ENCODE measurements at regions not wholly inside any gene's neighbourhood (a gene's known extent, or its start where the extent isn't known, plus 50 kb on each side); places are given as distances from the start of the nearest gene placed in this dataset.

DNA sequence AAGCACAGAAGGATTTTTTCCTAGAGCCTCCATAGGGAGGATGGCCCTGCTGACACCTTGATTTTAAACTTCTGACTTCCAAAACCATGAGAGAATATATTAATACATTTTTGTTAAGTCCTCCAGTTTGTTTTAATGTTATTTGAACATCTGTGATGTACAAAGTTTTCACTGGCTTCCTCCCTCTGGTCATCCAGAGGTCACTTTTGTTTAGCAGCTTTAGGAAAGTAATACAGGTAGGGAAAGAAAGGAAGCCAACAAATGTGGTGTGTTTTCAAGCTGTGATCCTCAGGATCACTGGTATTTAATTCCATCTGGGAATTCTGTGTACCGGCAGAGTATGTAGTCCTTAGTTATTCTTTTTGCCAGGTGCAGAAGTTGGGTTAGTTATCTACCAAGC, 488.8 kb upstream of the ATXN8OS start (continued):
- TF ChIP-seq JUNB (IDR thresholded peaks at IDR 0.05) (no peak), ZNF207 (IDR thresholded peaks at IDR 0.05; ENCODE audit: borderline replicate concordance) (no peak)
- TF ChIP-seq, protein P1, sequence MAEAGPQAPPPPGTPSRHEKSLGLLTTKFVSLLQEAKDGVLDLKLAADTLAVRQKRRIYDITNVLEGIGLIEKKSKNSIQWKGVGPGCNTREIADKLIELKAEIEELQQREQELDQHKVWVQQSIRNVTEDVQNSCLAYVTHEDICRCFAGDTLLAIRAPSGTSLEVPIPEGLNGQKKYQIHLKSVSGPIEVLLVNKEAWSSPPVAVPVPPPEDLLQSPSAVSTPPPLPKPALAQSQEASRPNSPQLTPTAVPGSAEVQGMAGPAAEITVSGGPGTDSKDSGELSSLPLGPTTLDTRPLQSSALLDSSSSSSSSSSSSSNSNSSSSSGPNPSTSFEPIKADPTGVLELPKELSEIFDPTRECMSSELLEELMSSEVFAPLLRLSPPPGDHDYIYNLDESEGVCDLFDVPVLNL (IDR thresholded peaks at IDR 0.05; ENCODE audit: low read depth, low read length) = no peak
- TF ChIP-seq, protein P2, sequence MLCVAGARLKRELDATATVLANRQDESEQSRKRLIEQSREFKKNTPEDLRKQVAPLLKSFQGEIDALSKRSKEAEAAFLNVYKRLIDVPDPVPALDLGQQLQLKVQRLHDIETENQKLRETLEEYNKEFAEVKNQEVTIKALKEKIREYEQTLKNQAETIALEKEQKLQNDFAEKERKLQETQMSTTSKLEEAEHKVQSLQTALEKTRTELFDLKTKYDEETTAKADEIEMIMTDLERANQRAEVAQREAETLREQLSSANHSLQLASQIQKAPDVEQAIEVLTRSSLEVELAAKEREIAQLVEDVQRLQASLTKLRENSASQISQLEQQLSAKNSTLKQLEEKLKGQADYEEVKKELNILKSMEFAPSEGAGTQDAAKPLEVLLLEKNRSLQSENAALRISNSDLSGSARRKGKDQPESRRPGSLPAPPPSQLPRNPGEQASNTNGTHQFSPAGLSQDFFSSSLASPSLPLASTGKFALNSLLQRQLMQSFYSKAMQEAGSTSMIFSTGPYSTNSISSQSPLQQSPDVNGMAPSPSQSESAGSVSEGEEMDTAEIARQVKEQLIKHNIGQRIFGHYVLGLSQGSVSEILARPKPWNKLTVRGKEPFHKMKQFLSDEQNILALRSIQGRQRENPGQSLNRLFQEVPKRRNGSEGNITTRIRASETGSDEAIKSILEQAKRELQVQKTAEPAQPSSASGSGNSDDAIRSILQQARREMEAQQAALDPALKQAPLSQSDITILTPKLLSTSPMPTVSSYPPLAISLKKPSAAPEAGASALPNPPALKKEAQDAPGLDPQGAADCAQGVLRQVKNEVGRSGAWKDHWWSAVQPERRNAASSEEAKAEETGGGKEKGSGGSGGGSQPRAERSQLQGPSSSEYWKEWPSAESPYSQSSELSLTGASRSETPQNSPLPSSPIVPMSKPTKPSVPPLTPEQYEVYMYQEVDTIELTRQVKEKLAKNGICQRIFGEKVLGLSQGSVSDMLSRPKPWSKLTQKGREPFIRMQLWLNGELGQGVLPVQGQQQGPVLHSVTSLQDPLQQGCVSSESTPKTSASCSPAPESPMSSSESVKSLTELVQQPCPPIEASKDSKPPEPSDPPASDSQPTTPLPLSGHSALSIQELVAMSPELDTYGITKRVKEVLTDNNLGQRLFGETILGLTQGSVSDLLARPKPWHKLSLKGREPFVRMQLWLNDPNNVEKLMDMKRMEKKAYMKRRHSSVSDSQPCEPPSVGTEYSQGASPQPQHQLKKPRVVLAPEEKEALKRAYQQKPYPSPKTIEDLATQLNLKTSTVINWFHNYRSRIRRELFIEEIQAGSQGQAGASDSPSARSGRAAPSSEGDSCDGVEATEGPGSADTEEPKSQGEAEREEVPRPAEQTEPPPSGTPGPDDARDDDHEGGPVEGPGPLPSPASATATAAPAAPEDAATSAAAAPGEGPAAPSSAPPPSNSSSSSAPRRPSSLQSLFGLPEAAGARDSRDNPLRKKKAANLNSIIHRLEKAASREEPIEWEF (IDR thresholded peaks at IDR 0.05; ENCODE audit: insufficient replicate concordance, low read depth, low read length) = no peak

DNA sequence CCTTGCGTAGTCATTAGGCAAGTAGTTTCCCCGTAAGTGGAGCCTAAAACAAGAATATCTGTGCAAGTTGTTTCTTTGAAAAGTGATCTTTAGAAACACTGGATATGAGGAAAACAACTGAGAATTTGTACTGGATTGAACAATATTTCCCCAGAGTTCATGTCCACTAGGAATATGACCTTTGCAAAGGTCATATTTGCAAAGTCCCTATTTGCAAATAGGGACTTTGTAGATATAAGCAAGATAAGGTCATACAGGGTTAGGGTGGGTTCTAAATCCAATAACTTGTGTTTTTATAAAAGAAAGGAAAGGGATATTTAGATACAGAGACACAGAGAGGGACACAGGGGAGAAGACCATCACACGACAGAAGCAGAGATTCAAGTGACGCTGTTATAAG, 489.2 kb upstream of the ATXN8OS start:
- WGBS (ENCODE audit: insufficient coverage, insufficient replicate concordance, low lambda C conversion rate, missing lambda C conversion rate) = 46% methylated on average over 4 of the region's 4 CpGs
- CTCF ChIA-PET = interaction anchor here (1.0 to 1.3 kb wide), 3 partner anchors 10 to 20 kb away, joined by 3 to 4 read pairs (median 3); no protein-coding TSS in a partner anchor
- H3K27me3 ChIP-seq (replicated peaks in 1 of 2; ENCODE audit: control insufficient read depth in 2 of 2, insufficient read depth in 2 of 2, low read length in 1 of 2) = no peaks in the 10 kb centered on the region
- RAD21 ChIA-PET (ENCODE audit: unreplicated experiment) = no interaction called here
- POLR2A ChIA-PET = no interaction called here
- H3K79me2 ChIP-seq (ENCODE audit: control insufficient read depth, insufficient read depth, low read length) = no peaks in the 10 kb centered on the region
- H3K4me2 ChIP-seq (ENCODE audit: control insufficient read depth, insufficient read depth) = no peak overlapping the region
- no peaks in the 10 kb centered on the region for H3K9me3 ChIP-seq (replicated peaks; ENCODE audit: control insufficient read depth, insufficient read depth, low read length)
- FAIRE-seq (no peak), ATAC-seq (no peak), DNase-seq (ENCODE audit: low read depth, low spot score) (no peak)
- H4K20me1 ChIP-seq (ENCODE audit: control insufficient read depth, insufficient read depth) = no peaks in the 10 kb centered on the region
- H3K4me1 ChIP-seq (ENCODE audit: control insufficient read depth, insufficient read depth, low read length) = no peaks in the 10 kb centered on the region
- no peak overlapping the region for H2AFZ ChIP-seq (ENCODE audit: control insufficient read depth, low read depth, low read length)
- no peak overlapping the region for H3K9ac ChIP-seq (ENCODE audit: control insufficient read depth, insufficient read depth, low read length)
- intact Hi-C loops (cut with micrococcal nuclease; ENCODE audit: unreplicated experiment) = no loop called here
- in situ Hi-C loops (cut with MboI) = no loop called here
- TF ChIP-seq JUND (IDR thresholded peaks at IDR 0.05; ENCODE audit: low read depth, low read length) = no peak
- TF ChIP-seq, protein P2 (IDR thresholded peaks at IDR 0.05; ENCODE audit: insufficient replicate concordance, low read depth, low read length) = no peak
- no peak overlapping the region for H3K4me3 ChIP-seq
- no peaks in the 10 kb centered on the region for H3K36me3 ChIP-seq (ENCODE audit: control insufficient read depth in 2 of 2, insufficient read depth in 2 of 2, low read length in 1 of 2)
- no peak overlapping the region for H3K27ac ChIP-seq (ENCODE audit: control insufficient read depth, insufficient read depth)
- no TSS peak for BruUV-seq (replicated peaks)
- SMC1A ChIA-PET (ENCODE audit: uncharacterized antibody, unreplicated experiment) = no interaction called here
